ENCODE measurements at regions not wholly inside any gene's neighbourhood (a gene's known extent, or its start where the extent isn't known, plus 50 kb on each side); places are given as distances from the start of the nearest gene placed in this dataset.

GRCh38 chr5:166111021-166111420 lies 2180.4 kb upstream of the WWC1 start:
- Histone ChIP-seq H3K36me3 (ENCODE audit: insufficient read depth, low read length) (no peaks in the 10 kb centered on the region), H4K20me1 (ENCODE audit: insufficient read depth, low read length) (no peaks in the 10 kb centered on the region), H2AFZ (ENCODE audit: low read length) (no peak overlapping the region), H3K27me3 (ENCODE audit: insufficient read depth, low read length) (no peaks in the 10 kb centered on the region), H3K4me2 (ENCODE audit: insufficient read depth, low read length) (no peak overlapping the region), H3K4me1 (ENCODE audit: insufficient read depth, low read length) (no peaks in the 10 kb centered on the region), H3K27ac (ENCODE audit: low read depth, low read length) (no peak overlapping the region), H3K4me3 (ENCODE audit: insufficient read depth, low read length) (no peak overlapping the region), H3K79me2 (ENCODE audit: insufficient read depth, low read length) (no peaks in the 10 kb centered on the region), H3K9me3 (ENCODE audit: low read depth, low read length) (no peaks in the 10 kb centered on the region)
- DNase-seq (ENCODE audit: insufficient read length, low spot score, missing footprints): no peak
- no peak for TF ChIP-seq CTCF (IDR thresholded peaks at IDR 0.05; ENCODE audit: extremely low read depth, low read depth, low read length)

- H3K27ac ChIP-seq (ENCODE audit: low read depth, low read length): no peak overlapping the region
- no peaks in the 10 kb centered on the region for H3K27me3 ChIP-seq (ENCODE audit: insufficient read depth, low read length)
- H3K79me2 ChIP-seq (ENCODE audit: insufficient read depth, low read length): no peaks in the 10 kb centered on the region
- no peak overlapping the region for H3K4me2 ChIP-seq (ENCODE audit: insufficient read depth, low read length)
- DNase-seq (ENCODE audit: insufficient read length, low spot score, missing footprints): no peak
- H3K36me3 ChIP-seq (ENCODE audit: insufficient read depth, low read length): no peaks in the 10 kb centered on the region
- no peak for TF ChIP-seq CTCF (IDR thresholded peaks at IDR 0.05; ENCODE audit: extremely low read depth, low read depth, low read length)
- no peaks in the 10 kb centered on the region for H3K4me1 ChIP-seq (ENCODE audit: insufficient read depth, low read length)
- H2AFZ ChIP-seq (ENCODE audit: low read length): no peak overlapping the region
- H4K20me1 ChIP-seq (ENCODE audit: insufficient read depth, low read length): no peaks in the 10 kb centered on the region
- H3K4me3 ChIP-seq (ENCODE audit: insufficient read depth, low read length): no peak overlapping the region
- H3K9me3 ChIP-seq (ENCODE audit: low read depth, low read length): peaks cover 2% of the 10 kb centered on the region
These were observed 2174.1 kb upstream of the WWC1 start for GRCh38 chr5:166117072-166118066.

GRCh38 chr5:166119506-166119905 lies 2171.9 kb upstream of the WWC1 start:
- Histone ChIP-seq H3K36me3 (ENCODE audit: insufficient read depth, low read length) (no peaks in the 10 kb centered on the region), H3K4me3 (ENCODE audit: insufficient read depth, low read length) (no peak overlapping the region), H3K27me3 (ENCODE audit: insufficient read depth, low read length) (no peaks in the 10 kb centered on the region), H2AFZ (ENCODE audit: low read length) (no peak overlapping the region), H4K20me1 (ENCODE audit: insufficient read depth, low read length) (no peaks in the 10 kb centered on the region), H3K4me2 (ENCODE audit: insufficient read depth, low read length) (no peak overlapping the region), H3K27ac (ENCODE audit: low read depth, low read length) (no peak overlapping the region), H3K4me1 (ENCODE audit: insufficient read depth, low read length) (no peaks in the 10 kb centered on the region), H3K79me2 (ENCODE audit: insufficient read depth, low read length) (no peaks in the 10 kb centered on the region), H3K9me3 (ENCODE audit: low read depth, low read length) (peaks cover 2% of the 10 kb centered on the region)
- DNase-seq (ENCODE audit: insufficient read length, low spot score, missing footprints): no peak
- TF ChIP-seq CTCF (IDR thresholded peaks at IDR 0.05; ENCODE audit: extremely low read depth, low read depth, low read length): no peak

GRCh38 chr5:166123717-166124116 lies 2167.7 kb upstream of the WWC1 start:
- Histone ChIP-seq H3K27ac (ENCODE audit: low read depth, low read length) (no peak overlapping the region), H4K20me1 (ENCODE audit: insufficient read depth, low read length) (no peaks in the 10 kb centered on the region), H3K27me3 (ENCODE audit: insufficient read depth, low read length) (no peaks in the 10 kb centered on the region), H3K4me1 (ENCODE audit: insufficient read depth, low read length) (no peaks in the 10 kb centered on the region), H3K9me3 (ENCODE audit: low read depth, low read length) (peaks cover 6% of the 10 kb centered on the region), H3K4me3 (ENCODE audit: insufficient read depth, low read length) (no peak overlapping the region), H2AFZ (ENCODE audit: low read length) (no peak overlapping the region), H3K36me3 (ENCODE audit: insufficient read depth, low read length) (no peaks in the 10 kb centered on the region), H3K4me2 (ENCODE audit: insufficient read depth, low read length) (no peak overlapping the region), H3K79me2 (ENCODE audit: insufficient read depth, low read length) (no peaks in the 10 kb centered on the region)
- DNase-seq (ENCODE audit: insufficient read length, low spot score, missing footprints): no peak
- TF ChIP-seq CTCF (IDR thresholded peaks at IDR 0.05; ENCODE audit: extremely low read depth, low read depth, low read length): no peak
